ENCODE measurements at regions not wholly inside any gene's neighbourhood (a gene's known extent, or its start where the extent isn't known, plus 50 kb on each side); places are given as distances from the start of the nearest gene placed in this dataset.
"Not testable (repeated sequence)": the region's sequence is repeated elsewhere in the genome, so short reads cannot be mapped to it uniquely, and the experiment has no call there.

GRCh38 chr16:22589757-22590156 is 79.1 kb downstream of the NPIPB5 start:
- H3K27ac ChIP-seq (ENCODE audit: low read depth, low read length); DNase-seq; H3K18ac ChIP-seq (ENCODE audit: low read length); H3K4ac ChIP-seq (ENCODE audit: low read depth, low read length); H4K12ac ChIP-seq (ENCODE audit: low read depth, low read length); H3K23ac ChIP-seq (ENCODE audit: low read length); H3K4me1 ChIP-seq (ENCODE audit: control insufficient read depth in 1 of 2, insufficient read depth in 2 of 2, low read length in 2 of 2); H3K14ac ChIP-seq (ENCODE audit: low read length); H3K4me3 ChIP-seq (ENCODE audit: low read depth, low read length); H3K9me3 ChIP-seq (ENCODE audit: insufficient read depth, low read depth, low read length); H2BK5ac ChIP-seq (ENCODE audit: low read depth, low read length, poor library complexity); H3K79me2 ChIP-seq (ENCODE audit: control insufficient read depth, insufficient read depth, low read length, poor library complexity); H2AK5ac ChIP-seq (ENCODE audit: low read length); H2BK120ac ChIP-seq (ENCODE audit: insufficient read depth, low read length, poor library complexity); H2BK12ac ChIP-seq (ENCODE audit: low read length); H3K79me1 ChIP-seq (ENCODE audit: low read length); H2AFZ ChIP-seq (ENCODE audit: insufficient read depth, low read length, poor library complexity); H3K36me3 ChIP-seq (ENCODE audit: control insufficient read depth in 1 of 2, insufficient read depth in 2 of 2, low read length in 2 of 2); H3K9ac ChIP-seq (ENCODE audit: low read length); H3K27me3 ChIP-seq (ENCODE audit: insufficient read depth, low read length); H4K91ac ChIP-seq (ENCODE audit: low read depth, low read length); H4K8ac ChIP-seq (ENCODE audit: low read depth, low read length); H3K4me2 ChIP-seq (ENCODE audit: low read length): not testable (repeated sequence)
- no CpG with 5 or more reads among the region's 4 CpGs for WGBS (ENCODE audit: extremely low coverage, insufficient coverage, insufficient read length)

DNA sequence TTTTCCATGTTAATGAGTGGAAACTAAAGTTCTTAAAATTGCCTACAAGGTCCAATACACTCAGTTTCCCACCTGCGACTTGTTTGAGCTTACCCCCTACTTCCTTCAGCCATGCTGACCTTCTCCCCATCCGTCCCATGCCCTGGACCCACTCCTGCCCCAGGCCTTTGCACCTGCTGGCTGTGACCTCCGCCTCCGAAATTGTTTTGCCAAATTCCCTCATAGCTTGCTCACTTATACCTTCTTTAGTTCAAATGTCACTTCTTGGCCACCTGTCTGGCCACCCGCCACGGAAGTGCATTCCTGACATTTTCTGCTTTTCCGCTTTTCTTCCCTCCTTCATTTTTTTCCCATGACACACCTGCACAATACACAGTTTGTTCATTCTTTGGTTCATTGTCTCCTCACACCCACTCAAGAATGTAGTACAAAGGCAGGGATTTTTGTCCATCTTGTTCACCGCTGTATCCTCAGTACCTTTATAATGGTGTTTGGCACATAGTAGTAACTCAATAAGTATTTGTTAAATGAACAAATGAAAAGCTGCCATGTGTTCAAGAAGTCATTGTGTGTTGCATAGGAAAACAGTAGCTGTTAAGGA is 85.9 kb downstream of the NPIPB5 start:
- H2AFZ ChIP-seq (ENCODE audit: insufficient read depth, low read length, poor library complexity); H3K36me3 ChIP-seq (ENCODE audit: control insufficient read depth in 1 of 2, insufficient read depth in 2 of 2, low read length in 2 of 2); H3K4me2 ChIP-seq (ENCODE audit: low read length); H3K79me2 ChIP-seq (ENCODE audit: control insufficient read depth, insufficient read depth, low read length, poor library complexity); H2BK12ac ChIP-seq (ENCODE audit: low read length); H3K27me3 ChIP-seq (ENCODE audit: insufficient read depth, low read length); H3K23ac ChIP-seq (ENCODE audit: low read length); H2AK5ac ChIP-seq (ENCODE audit: low read length); DNase-seq; H3K9me3 ChIP-seq (ENCODE audit: insufficient read depth, low read depth, low read length); H3K18ac ChIP-seq (ENCODE audit: low read length); H4K12ac ChIP-seq (ENCODE audit: low read depth, low read length); H3K14ac ChIP-seq (ENCODE audit: low read length); H3K9ac ChIP-seq (ENCODE audit: low read length); H3K4me3 ChIP-seq (ENCODE audit: low read depth, low read length); H2BK5ac ChIP-seq (ENCODE audit: low read depth, low read length, poor library complexity); H4K8ac ChIP-seq (ENCODE audit: low read depth, low read length); H2BK120ac ChIP-seq (ENCODE audit: insufficient read depth, low read length, poor library complexity); H3K4ac ChIP-seq (ENCODE audit: low read depth, low read length); H3K27ac ChIP-seq (ENCODE audit: low read depth, low read length); H3K4me1 ChIP-seq (ENCODE audit: control insufficient read depth in 1 of 2, insufficient read depth in 2 of 2, low read length in 2 of 2); H4K91ac ChIP-seq (ENCODE audit: low read depth, low read length); H3K79me1 ChIP-seq (ENCODE audit: low read length): not testable (repeated sequence)
- no CpG with 5 or more reads among the region's 8 CpGs for WGBS (ENCODE audit: extremely low coverage, insufficient coverage, insufficient read length)

DNA sequence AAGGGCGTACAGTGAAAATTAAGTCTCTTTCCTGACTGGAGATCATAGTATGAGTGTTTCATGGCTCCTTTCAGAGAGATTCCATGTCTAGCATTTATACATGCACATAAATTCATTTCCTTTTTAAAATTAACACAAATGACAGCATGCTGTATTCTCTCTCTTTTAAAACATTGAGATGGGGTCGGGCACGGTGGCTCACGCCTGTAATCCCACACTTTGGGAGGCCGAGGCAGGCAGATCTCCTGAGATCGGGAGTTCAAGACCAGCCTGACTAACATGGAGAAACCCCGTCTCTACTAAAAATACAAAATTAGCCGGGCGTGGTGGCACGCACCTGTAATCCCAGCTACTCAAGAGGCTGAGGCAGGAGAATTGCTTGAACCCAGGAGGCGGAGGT is 93.1 kb downstream of the NPIPB5 start:
- not testable (repeated sequence) for H3K4me1 ChIP-seq (ENCODE audit: control insufficient read depth in 1 of 2, insufficient read depth in 2 of 2, low read length in 2 of 2); H4K12ac ChIP-seq (ENCODE audit: low read depth, low read length); H3K4me3 ChIP-seq (ENCODE audit: low read depth, low read length); H4K91ac ChIP-seq (ENCODE audit: low read depth, low read length); H3K27me3 ChIP-seq (ENCODE audit: insufficient read depth, low read length); H3K79me2 ChIP-seq (ENCODE audit: control insufficient read depth, insufficient read depth, low read length, poor library complexity); H4K8ac ChIP-seq (ENCODE audit: low read depth, low read length); H3K9ac ChIP-seq (ENCODE audit: low read length); H3K36me3 ChIP-seq (ENCODE audit: control insufficient read depth in 1 of 2, insufficient read depth in 2 of 2, low read length in 2 of 2); H3K14ac ChIP-seq (ENCODE audit: low read length); H3K4ac ChIP-seq (ENCODE audit: low read depth, low read length); DNase-seq; H2BK12ac ChIP-seq (ENCODE audit: low read length); H2AK5ac ChIP-seq (ENCODE audit: low read length); H3K23ac ChIP-seq (ENCODE audit: low read length); H3K27ac ChIP-seq (ENCODE audit: low read depth, low read length); H2BK120ac ChIP-seq (ENCODE audit: insufficient read depth, low read length, poor library complexity); H3K4me2 ChIP-seq (ENCODE audit: low read length); H3K9me3 ChIP-seq (ENCODE audit: insufficient read depth, low read depth, low read length); H2AFZ ChIP-seq (ENCODE audit: insufficient read depth, low read length, poor library complexity); H2BK5ac ChIP-seq (ENCODE audit: low read depth, low read length, poor library complexity); H3K79me1 ChIP-seq (ENCODE audit: low read length); H3K18ac ChIP-seq (ENCODE audit: low read length)
- WGBS (ENCODE audit: extremely low coverage, insufficient coverage, insufficient read length), result no CpG with 5 or more reads among the region's 11 CpGs

GRCh38 chr16:22606619-22607018 is 95.9 kb downstream of the NPIPB5 start:
- H3K27ac ChIP-seq (ENCODE audit: low read depth, low read length); H2AFZ ChIP-seq (ENCODE audit: insufficient read depth, low read length, poor library complexity); H3K79me2 ChIP-seq (ENCODE audit: control insufficient read depth, insufficient read depth, low read length, poor library complexity); H3K18ac ChIP-seq (ENCODE audit: low read length); H3K4ac ChIP-seq (ENCODE audit: low read depth, low read length); H3K4me3 ChIP-seq (ENCODE audit: low read depth, low read length); H3K23ac ChIP-seq (ENCODE audit: low read length); H3K9me3 ChIP-seq (ENCODE audit: insufficient read depth, low read depth, low read length); H3K27me3 ChIP-seq (ENCODE audit: insufficient read depth, low read length); H3K4me2 ChIP-seq (ENCODE audit: low read length); H3K4me1 ChIP-seq (ENCODE audit: control insufficient read depth in 1 of 2, insufficient read depth in 2 of 2, low read length in 2 of 2); H3K14ac ChIP-seq (ENCODE audit: low read length); H3K9ac ChIP-seq (ENCODE audit: low read length); H2BK12ac ChIP-seq (ENCODE audit: low read length); H2BK5ac ChIP-seq (ENCODE audit: low read depth, low read length, poor library complexity); H4K8ac ChIP-seq (ENCODE audit: low read depth, low read length); H2BK120ac ChIP-seq (ENCODE audit: insufficient read depth, low read length, poor library complexity); H3K79me1 ChIP-seq (ENCODE audit: low read length); H4K91ac ChIP-seq (ENCODE audit: low read depth, low read length); H3K36me3 ChIP-seq (ENCODE audit: control insufficient read depth in 1 of 2, insufficient read depth in 2 of 2, low read length in 2 of 2); DNase-seq; H4K12ac ChIP-seq (ENCODE audit: low read depth, low read length); H2AK5ac ChIP-seq (ENCODE audit: low read length): not testable (repeated sequence)
